GM23338 (cell line): ENCODE measurements at regions not wholly inside any gene's neighbourhood (a gene's known extent, or its start where the extent isn't known, plus 50 kb on each side); places are given as distances from the start of the nearest gene placed in this dataset.

ENCODE experiments used
- ATAC-seq: fragments of 200-7000 bp; cut with Tn5 transposase; 3 replicates; pipeline ENCODE4 v1.9.1; 2020
- DNase-seq: peaks from one replicate; pipeline ENCODE4 v3.0.0-alpha.2; 2015; ENCODE audit warnings: low spot score
- H2AFZ ChIP-seq: fragments of 200-600 bp; sonication (generic); 2 replicates; pipeline ENCODE4 v1.8.0; 2016; ENCODE audit warnings: antibody characterized with exemption, mild to moderate bottlenecking, moderate library complexity
- H3F3A ChIP-seq: fragments of 200-600 bp; sonication (generic); replicated peaks from 2 replicates; pipeline ENCODE4 v1.8.0; 2017; ENCODE audit warnings: antibody characterized with exemption, mixed run types, low read depth
- H3K27ac ChIP-seq: fragments of 200-600 bp; sonication (generic); 2 replicates; pipeline ENCODE4 v1.6.1; 2016; ENCODE audit warnings: low read depth
- H3K27me3 ChIP-seq: fragments of 200-600 bp; sonication (generic); 2 replicates; pipeline ENCODE4 v1.8.0; 2016; ENCODE audit warnings: mild to moderate bottlenecking, mixed run types, moderate library complexity; ENCODE audit not compliant: insufficient read depth
- H3K36me3 ChIP-seq: fragments of 200-600 bp; sonication (generic); 2 replicates; pipeline ENCODE4 v1.8.0; 2016; ENCODE audit warnings: mild to moderate bottlenecking; ENCODE audit not compliant: insufficient read depth
- H3K4me1 ChIP-seq: fragments of 200-600 bp; sonication (generic); 2 replicates; pipeline ENCODE4 v1.8.0; 2016; ENCODE audit warnings: mild to moderate bottlenecking, moderate library complexity; ENCODE audit not compliant: insufficient read depth
- H3K4me2 ChIP-seq: fragments of 200-600 bp; sonication (generic); 2 replicates; pipeline ENCODE4 v1.7.1; 2017; ENCODE audit warnings: mixed run types
- H3K4me3 ChIP-seq: fragments of 200-600 bp; sonication (generic); 2 replicates; pipeline ENCODE4 v1.6.1; 2016; ENCODE audit warnings: mixed run types
- H3K79me2 ChIP-seq: fragments of 200-600 bp; sonication (generic); replicated peaks from 2 replicates; pipeline ENCODE4 v1.8.0; 2017; ENCODE audit warnings: mild to moderate bottlenecking; ENCODE audit not compliant: insufficient read depth
- H3K9me2 ChIP-seq: fragments of 200-600 bp; sonication (generic); 2 replicates; pipeline ENCODE4 v1.8.0; 2017; ENCODE audit not compliant: insufficient read depth
- H4K20me1 ChIP-seq: fragments of 200-600 bp; sonication (generic); replicated peaks from 2 replicates; pipeline ENCODE4 v1.8.0; 2017; ENCODE audit warnings: mild to moderate bottlenecking; ENCODE audit not compliant: insufficient read depth
- H3K27ac Mint-ChIP-seq: 2 replicates; pipeline ENCODE4 v1.8.0; 2020; ENCODE audit warnings: inconsistent platforms, mild to moderate bottlenecking, moderate library complexity, mixed read lengths
- H3K27me3 Mint-ChIP-seq: 3 replicates; pipeline ENCODE4 v1.8.0; 2022; ENCODE audit warnings: low read depth, mild to moderate bottlenecking, moderate library complexity, mixed read lengths, inconsistent platforms; ENCODE audit not compliant: insufficient read depth, poor library complexity
- H3K36me3 Mint-ChIP-seq: 3 replicates; pipeline ENCODE4 v1.8.0; 2021; ENCODE audit warnings: low read depth, mild to moderate bottlenecking, inconsistent platforms, moderate library complexity, mixed read lengths
- H3K4me1 Mint-ChIP-seq: 3 replicates; pipeline ENCODE4 v1.8.0; 2020; ENCODE audit warnings: mild to moderate bottlenecking, inconsistent platforms, mixed read lengths
- H3K4me3 Mint-ChIP-seq: 3 replicates; pipeline ENCODE4 v1.8.0; 2021; ENCODE audit warnings: moderate library complexity, mild to moderate bottlenecking, inconsistent platforms, mixed read lengths
- H3K9me3 Mint-ChIP-seq: 3 replicates; pipeline ENCODE4 v1.8.0; 2020; ENCODE audit warnings: moderate library complexity, mild to moderate bottlenecking, inconsistent platforms, mixed read lengths
- CTCF ChIP-seq, 2 experiments: fragments of 200-600 bp in 1 of 2; sonication (generic) in 1 of 2; conservative IDR thresholded peaks; 2 replicates each; pipeline versions ENCODE4 v1.5.1 to v1.6.1; 2016 to 2017; ENCODE audit warnings: antibody characterized with exemption in 2 of 2, low read depth in 2 of 2, mild to moderate bottlenecking in 2 of 2, moderate library complexity in 1 of 2
- ETS1 ChIP-seq: IDR thresholded peaks from 2 replicates; pipeline ENCODE4 v1.6.1; 2016; ENCODE audit warnings: antibody characterized with exemption
- EZH2phosphoT487 ChIP-seq: fragments of 200-600 bp; sonication (generic); IDR thresholded peaks from one replicate; pipeline ENCODE4 v1.8.1; 2018; ENCODE audit warnings: antibody characterized with exemption; ENCODE audit not compliant: unreplicated experiment
- NANOG ChIP-seq: IDR thresholded peaks from 2 replicates; pipeline ENCODE4 v1.6.1; 2016; ENCODE audit warnings: antibody characterized with exemption, borderline replicate concordance
- POLR2AphosphoS5 ChIP-seq: IDR thresholded peaks from 2 replicates; pipeline ENCODE4 v1.6.1; 2016; ENCODE audit warnings: antibody characterized with exemption, low read depth
- REST ChIP-seq: IDR thresholded peaks from one replicate; pipeline ENCODE4 v1.6.1; 2018; ENCODE audit warnings: antibody characterized with exemption; ENCODE audit not compliant: unreplicated experiment
- STAT1 ChIP-seq: IDR thresholded peaks from one replicate; pipeline ENCODE4 v1.6.1; 2016; ENCODE audit warnings: antibody characterized with exemption; ENCODE audit not compliant: unreplicated experiment
- ZNF331 ChIP-seq: fragments of 250-450 bp; sonication (Bioruptor Pico); IDR thresholded peaks from 2 replicates; pipeline ENCODE4 v1.5.0; 2020; ENCODE audit warnings: low read depth, mild to moderate bottlenecking, moderate library complexity

GRCh38 chr6:94121094-94121493, 701.7 kb upstream of the EPHA7 start:
- no peak overlapping the region for H2AFZ ChIP-seq
- H3K27ac ChIP-seq, result no peak overlapping the region
- TF ChIP-seq REST (no peak), STAT1 (no peak), CTCF (conservative IDR thresholded peaks at IDR 0.05; ENCODE audit: low read depth in 2 of 2) (no peak), POLR2AphosphoS5 (no peak), EZH2phosphoT487 (no peak)
- H3K4me1 ChIP-seq, result no peaks in the 10 kb centered on the region
- no peaks in the 10 kb centered on the region for H4K20me1 ChIP-seq
- ATAC-seq (no peak), DNase-seq (no peak)
- Mint-ChIP-seq H3K4me3 (no peak overlapping the region), H3K27me3 (no peaks in the 10 kb centered on the region), H3K27ac (no peak overlapping the region), H3K9me3 (no peaks in the 10 kb centered on the region), H3K36me3 (no peaks in the 10 kb centered on the region), H3K4me1 (peaks cover 3% of the 10 kb centered on the region; the same call in 1 of the 3 replicates)
- H3F3A ChIP-seq, result no peaks in the 10 kb centered on the region
- H3K27me3 ChIP-seq, result no peaks in the 10 kb centered on the region
- H3K36me3 ChIP-seq, result no peaks in the 10 kb centered on the region
- no peaks in the 10 kb centered on the region for H3K9me2 ChIP-seq
- no peaks in the 10 kb centered on the region for H3K79me2 ChIP-seq
- H3K4me3 ChIP-seq, result no peak overlapping the region
- no peak overlapping the region for H3K4me2 ChIP-seq

- Histone ChIP-seq H3F3A (no peaks in the 10 kb centered on the region), H4K20me1 (no peaks in the 10 kb centered on the region), H3K4me3 (no peak overlapping the region), H3K9me2 (no peaks in the 10 kb centered on the region), H3K79me2 (no peaks in the 10 kb centered on the region), H2AFZ (no peak overlapping the region), H3K36me3 (no peaks in the 10 kb centered on the region), H3K4me2 (no peak overlapping the region), H3K27me3 (no peaks in the 10 kb centered on the region), H3K27ac (no peak overlapping the region), H3K4me1 (no peaks in the 10 kb centered on the region)
- no peak for TF ChIP-seq ETS1
- TF ChIP-seq NANOG, result no peak
- no peak for TF ChIP-seq ZNF331 (CRISPR knock-in tag)
- no peaks in the 10 kb centered on the region for H3K9me3 Mint-ChIP-seq
- ATAC-seq, result no peak
- DNase-seq, result no peak
- no peaks in the 10 kb centered on the region for H3K4me1 Mint-ChIP-seq
- no peak overlapping the region for H3K4me3 Mint-ChIP-seq
- H3K27me3 Mint-ChIP-seq, result no peaks in the 10 kb centered on the region
- no peaks in the 10 kb centered on the region for H3K36me3 Mint-ChIP-seq
- no peak overlapping the region for H3K27ac Mint-ChIP-seq
Measured at GRCh38 chr6:94099072-94099471, 679.7 kb upstream of the EPHA7 start.
